PFSK-1 (cell line): ENCODE measurements at regions not wholly inside any gene's neighbourhood (a gene's known extent, or its start where the extent isn't known, plus 50 kb on each side); places are given as distances from the start of the nearest gene placed in this dataset.

Experiments
- FOXP2 ChIP-seq: optimal IDR thresholded peaks from 2 replicates; pipeline ENCODE3; 2011; ENCODE audit warnings: borderline replicate concordance, control low read depth, inconsistent platforms; ENCODE audit not compliant: insufficient read depth; ENCODE audit errors: extremely low read length, extremely low read depth
- POLR2AphosphoS5 ChIP-seq: IDR thresholded peaks from 2 replicates; pipeline ENCODE4 v1.6.1; 2012; ENCODE audit warnings: low read depth, mild to moderate bottlenecking, control low read depth, low read length, moderate library complexity
- REST ChIP-seq, 2 experiments: IDR thresholded peaks; 2 replicates each; pipeline versions ENCODE4 v1.6.1 to v1.8.0; 2011 to 2012; ENCODE audit warnings: low read depth in 2 of 2, low read length in 2 of 2, control low read depth in 1 of 2, inconsistent platforms in 1 of 2, mild to moderate bottlenecking in 1 of 2, moderate library complexity in 1 of 2; ENCODE audit not compliant: insufficient read depth in 1 of 2
- SIN3A ChIP-seq: IDR thresholded peaks from 2 replicates; pipeline ENCODE4 v1.6.1; 2012; ENCODE audit warnings: mild to moderate bottlenecking, low read length, moderate library complexity, borderline replicate concordance; ENCODE audit not compliant: insufficient read depth
- TAF1 ChIP-seq: IDR thresholded peaks from 2 replicates; pipeline ENCODE4 v1.6.1; 2012; ENCODE audit warnings: low read length, control low read depth, borderline replicate concordance; ENCODE audit not compliant: insufficient read depth

- TF ChIP-seq FOXP2 (no peak), TAF1 (no peak), POLR2AphosphoS5 (no peak), REST (IDR thresholded peaks at IDR 0.05; ENCODE audit: insufficient read depth in 1 of 2, low read depth in 2 of 2, low read length in 2 of 2) (no peak)
Observed at GRCh38 chr6:86459978-86460377, 477.4 kb upstream of the HTR1E start.

DNA sequence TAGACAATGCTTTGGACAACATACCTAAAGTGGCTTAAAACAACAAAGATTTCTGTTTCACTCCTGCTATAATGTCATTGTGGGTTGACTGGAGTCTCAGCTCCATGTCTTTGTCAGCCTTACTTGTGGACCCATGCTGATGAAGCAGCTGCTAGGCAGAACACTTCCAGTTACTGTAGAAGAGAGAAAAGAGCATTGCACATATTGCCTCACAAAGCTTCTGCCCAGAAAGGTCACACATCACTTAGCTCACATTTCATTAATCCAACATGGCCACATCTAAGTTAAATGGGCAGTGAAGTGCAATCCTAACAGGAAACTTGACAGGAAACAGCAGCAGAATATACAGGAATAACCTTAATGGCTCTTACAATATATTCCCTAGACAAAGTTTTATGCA is 480.5 kb upstream of the HTR1E start:
- TF ChIP-seq FOXP2 (no peak), TAF1 (no peak), POLR2AphosphoS5 (no peak), REST (IDR thresholded peaks at IDR 0.05; ENCODE audit: insufficient read depth in 1 of 2, low read depth in 2 of 2, low read length in 2 of 2) (no peak), SIN3A (no peak)

DNA sequence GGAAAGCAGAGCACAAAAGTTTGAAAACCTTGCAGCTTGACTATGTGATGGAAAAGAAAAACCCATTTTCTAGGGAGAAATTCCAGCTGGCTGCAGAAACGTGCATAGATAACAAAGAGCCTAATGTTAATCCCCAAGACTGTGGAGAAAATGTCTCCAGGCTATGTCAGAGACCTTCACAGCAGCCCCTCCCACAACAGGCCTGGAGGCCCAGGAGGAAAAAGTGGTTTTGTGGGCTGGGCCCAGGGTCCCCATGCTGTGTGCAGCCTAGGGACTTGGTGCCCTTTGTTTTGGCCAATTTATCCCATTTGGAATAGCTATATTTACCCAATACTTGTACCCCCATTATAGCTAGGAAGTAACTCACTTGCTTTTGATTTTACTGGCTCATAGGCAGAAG is 484.1 kb upstream of the HTR1E start:
- TF ChIP-seq SIN3A = no peak
- TF ChIP-seq REST (IDR thresholded peaks at IDR 0.05; ENCODE audit: insufficient read depth in 1 of 2, low read depth in 2 of 2, low read length in 2 of 2) = no peak
- no peak for TF ChIP-seq POLR2AphosphoS5
- no peak for TF ChIP-seq FOXP2
- no peak for TF ChIP-seq TAF1

DNA sequence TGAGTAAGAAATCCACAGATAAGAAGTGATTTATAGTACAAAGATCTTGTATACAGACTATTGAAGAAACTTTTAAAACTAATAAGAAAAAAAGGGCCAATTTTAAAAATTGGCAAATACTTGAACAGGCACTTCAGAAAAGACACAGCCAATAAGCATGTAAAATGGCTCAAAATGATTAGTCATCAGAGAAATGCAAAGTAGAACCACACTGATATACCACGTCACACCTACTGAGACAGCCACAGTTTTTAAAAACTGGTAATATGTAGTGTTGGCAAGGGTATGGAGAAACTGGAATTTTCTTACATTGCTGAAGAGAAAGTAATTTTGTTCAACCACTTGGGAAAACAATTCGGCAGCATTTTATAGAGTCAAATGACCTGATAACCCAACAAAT is 488.9 kb upstream of the HTR1E start:
- TF ChIP-seq REST (IDR thresholded peaks at IDR 0.05; ENCODE audit: insufficient read depth in 1 of 2, low read depth in 2 of 2, low read length in 2 of 2) (no peak), POLR2AphosphoS5 (no peak), SIN3A (no peak), FOXP2 (no peak), TAF1 (no peak)

- TF ChIP-seq POLR2AphosphoS5 (no peak), TAF1 (no peak), FOXP2 (no peak), SIN3A (no peak), REST (IDR thresholded peaks at IDR 0.05; ENCODE audit: insufficient read depth in 1 of 2, low read depth in 2 of 2, low read length in 2 of 2) (no peak)
Observed at GRCh38 chr6:86440608-86441007, 496.7 kb upstream of the HTR1E start.
